Femur (tissue), 1 donor: ENCODE measurements at regions not wholly inside any gene's neighbourhood (a gene's known extent, or its start where the extent isn't known, plus 50 kb on each side); places are given as distances from the start of the nearest gene placed in this dataset.
"Not testable (repeated sequence)": the region's sequence is repeated elsewhere in the genome, so short reads cannot be mapped to it uniquely, and the experiment has no call there.

Source experiments
- DNase-seq: peaks from one replicate; pipeline ENCODE4 v3.0.0-alpha.2; 2017

- no peak for DNase-seq
Observed at GRCh38 chr2:236348976-236349375, 84.8 kb upstream of the ASB18 start.

DNA sequence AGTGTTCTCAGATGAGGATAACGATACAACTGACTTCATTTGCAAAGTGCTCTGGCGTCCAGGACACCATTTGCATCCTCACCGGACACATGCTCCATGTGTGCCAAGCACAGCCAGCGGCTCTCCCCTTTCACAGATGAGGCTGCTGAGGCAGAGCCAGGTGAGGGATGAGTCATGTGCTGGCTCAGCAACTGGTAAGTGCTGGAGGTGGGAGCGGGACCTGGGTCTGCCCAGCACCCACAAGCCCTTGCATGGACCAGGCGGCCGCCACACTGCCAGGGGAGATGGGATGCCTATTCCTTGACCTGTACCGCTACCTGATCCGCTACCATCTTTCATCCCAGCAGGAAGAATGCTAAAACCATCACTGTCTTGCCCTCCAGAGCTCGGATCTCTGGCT, 86.2 kb upstream of the ASB18 start:
- DNase-seq = no peak

DNA sequence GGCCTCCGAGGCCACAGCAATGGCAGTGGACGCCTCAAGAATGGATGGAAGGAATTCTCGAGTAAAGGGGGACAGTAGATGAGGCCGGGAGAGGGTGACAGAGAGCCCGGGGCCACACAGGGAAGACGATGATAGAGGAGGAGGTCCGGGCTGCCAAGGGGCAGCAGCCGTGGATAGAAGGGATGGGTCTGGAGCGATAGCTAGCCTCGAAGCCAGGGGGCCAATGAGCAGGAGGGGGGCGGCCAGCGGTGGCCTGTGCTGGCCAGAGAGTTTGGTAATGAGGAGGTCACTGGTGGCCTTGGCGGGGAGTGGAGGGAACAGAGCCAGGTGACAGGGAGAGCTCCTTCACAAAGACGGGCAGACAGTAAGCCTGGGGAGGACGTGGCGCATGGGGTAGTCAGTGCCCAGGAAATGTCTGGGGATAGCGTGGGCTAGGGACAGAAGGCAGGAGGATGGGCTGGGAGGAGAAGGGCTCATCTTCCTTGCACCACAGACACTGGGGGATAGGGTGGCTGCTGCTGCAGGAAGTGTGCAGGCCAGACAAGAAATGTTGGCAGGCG, 87.8 kb upstream of the ASB18 start:
- no peak for DNase-seq

DNA sequence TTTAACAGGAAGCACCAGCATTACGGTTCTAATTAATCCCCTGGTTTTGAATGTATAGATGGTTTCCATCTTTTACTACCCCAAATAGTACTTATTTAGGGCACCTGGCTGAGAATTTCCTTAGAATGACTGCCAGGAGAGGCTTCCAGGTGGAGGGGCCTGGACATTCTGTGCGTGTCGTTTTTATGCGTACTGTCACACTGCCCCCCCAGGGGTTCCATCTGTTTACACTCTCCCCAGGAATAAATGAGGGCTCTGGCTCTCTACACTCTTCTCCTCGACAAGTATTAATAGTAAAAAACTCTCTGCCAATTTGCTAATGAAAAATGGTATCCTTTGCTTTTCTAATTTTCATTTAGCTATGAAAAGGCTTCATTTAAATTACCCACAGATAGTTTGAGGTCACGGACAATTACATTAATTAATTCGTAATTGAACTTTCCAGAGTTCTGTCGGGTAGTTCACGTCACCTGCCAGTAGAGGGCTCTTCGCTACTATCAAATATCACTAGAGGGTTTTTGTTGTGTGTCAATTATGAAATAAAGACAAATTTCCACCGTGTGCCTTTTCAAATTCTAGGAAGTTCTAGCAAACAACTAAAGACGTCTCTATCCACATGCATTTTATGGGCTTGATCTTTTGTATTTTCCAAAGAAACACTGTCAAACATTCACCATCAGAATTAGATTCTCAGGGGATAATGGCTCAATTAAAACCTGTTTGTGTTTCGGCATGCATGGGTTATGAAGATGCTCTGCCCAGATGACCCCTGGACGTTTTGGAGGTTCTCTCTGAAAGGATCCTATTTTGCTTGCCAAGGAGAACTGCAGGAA, 88.8 kb upstream of the ASB18 start:
- DNase-seq = no peak

DNA sequence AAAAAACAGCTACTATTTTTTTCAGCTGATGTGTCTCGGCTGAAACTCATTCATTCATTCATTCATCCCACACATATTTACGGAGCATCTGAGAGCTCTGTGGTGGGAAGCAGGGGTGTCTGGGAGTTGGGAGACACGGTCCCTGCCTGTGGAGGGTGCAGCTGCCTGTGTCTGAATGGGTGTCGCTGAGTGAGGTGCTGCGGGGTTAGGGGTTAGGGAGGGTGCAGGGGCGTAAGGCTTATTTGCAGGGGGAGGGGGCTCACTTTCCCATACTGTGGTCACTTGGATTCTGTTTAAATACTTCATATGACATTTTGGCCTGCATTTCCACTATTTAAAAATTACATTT, 89.4 kb upstream of the ASB18 start:
- no peak for DNase-seq

GRCh38 chr2:236354056-236354940, 90.1 kb upstream of the ASB18 start:
- no peak for DNase-seq

DNA sequence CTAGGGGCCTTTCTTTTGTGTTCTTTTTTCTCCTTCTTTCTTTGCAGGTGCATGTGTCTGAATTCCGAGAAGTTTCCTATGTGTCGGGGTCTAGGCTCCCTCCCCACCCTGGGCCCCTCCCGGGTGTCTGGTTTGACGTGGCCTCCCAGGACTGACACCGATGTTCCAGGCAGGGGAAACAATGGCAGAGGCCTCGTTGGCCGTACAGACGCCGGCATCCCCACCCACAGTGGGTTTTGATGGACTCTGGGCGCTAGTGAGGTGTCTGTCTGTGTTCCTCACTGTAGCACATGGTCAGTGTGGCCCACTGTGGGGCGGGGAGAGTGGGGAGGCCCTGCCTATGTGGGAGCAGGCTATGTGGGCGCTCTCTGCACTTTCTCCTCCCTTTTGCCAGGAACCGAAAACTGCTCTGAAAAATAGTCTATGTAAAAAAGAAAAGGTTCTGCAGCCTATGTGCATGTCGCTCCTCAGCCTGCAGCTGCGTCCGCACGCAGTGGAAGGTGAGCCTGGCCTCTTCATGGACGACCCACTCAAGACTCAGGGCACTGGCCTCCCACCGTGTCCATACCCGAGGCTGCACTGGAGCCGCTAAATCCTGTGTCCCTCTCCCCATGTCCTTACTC, 90.9 kb upstream of the ASB18 start:
- DNase-seq = no peak

GRCh38 chr2:236355911-236356310, 91.7 kb upstream of the ASB18 start:
- DNase-seq = no peak

DNA sequence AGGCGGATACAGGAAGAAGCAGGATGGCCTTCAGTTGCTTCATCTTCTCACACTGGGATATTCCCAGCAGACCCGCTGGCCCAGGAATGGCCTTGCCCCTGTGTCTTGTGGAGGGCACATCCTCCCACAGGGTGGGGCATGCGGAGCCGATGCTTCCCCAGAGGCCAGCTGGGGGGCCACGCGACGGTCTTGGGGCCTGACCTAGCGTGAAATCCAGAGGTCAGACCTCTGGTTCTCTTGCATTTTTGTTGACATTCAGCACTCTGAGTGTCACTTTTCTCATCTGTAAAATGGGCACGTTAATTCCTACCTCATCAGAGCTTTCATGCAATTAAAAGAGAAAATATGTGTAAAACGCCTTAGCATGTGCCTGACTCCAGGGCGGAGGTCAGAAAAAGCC, 92.1 kb upstream of the ASB18 start:
- DNase-seq = not testable (repeated sequence)

DNA sequence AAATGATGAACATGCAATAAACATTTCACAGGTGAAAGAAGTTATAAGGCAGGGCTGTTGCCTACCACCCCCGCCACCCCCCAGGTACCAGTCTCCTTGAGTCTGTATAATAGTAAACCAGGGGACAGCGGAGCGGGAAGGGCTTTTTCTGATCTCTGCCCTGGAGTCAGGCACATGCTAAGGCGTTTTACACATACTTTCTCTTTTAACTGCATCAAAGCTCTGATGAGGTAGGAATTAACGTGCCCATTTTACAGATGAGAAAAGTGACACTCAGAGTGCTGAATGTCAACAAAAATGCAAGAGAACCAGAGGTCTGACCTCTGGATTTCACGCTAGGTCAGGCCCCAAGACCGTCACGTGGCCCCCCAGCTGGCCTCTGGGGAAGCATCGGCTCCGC, 94.3 kb upstream of the ASB18 start:
- DNase-seq = not testable (repeated sequence)

DNA sequence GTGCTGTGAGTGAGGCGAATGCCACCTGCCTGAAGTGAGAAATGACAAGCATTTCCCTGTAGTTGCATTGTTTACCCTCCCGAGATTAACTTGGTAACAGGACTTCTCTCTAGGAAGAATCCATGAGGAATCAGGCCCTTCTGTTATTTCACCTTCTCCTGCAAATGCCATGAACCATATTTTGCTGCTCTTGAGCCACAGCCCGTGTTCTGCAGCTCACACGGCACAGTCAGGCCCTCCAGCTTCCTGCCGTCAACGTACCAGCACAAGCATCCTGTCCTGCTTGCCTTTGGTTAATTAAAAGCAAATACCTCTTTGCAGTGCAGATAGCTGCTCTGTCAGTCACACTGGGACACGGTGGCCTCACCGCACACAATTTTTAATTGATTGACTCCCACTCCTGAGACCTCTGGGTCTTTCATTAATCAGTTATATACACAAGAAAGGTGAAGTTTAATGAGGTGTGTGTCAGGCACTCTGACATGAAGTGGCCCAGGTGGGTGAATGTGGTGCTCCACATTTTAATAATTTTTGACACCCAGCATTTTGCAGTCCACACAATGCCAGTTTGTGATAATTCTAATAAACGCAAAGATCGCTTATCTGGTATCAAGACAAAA, 95.3 kb upstream of the ASB18 start:
- no peak for DNase-seq

DNA sequence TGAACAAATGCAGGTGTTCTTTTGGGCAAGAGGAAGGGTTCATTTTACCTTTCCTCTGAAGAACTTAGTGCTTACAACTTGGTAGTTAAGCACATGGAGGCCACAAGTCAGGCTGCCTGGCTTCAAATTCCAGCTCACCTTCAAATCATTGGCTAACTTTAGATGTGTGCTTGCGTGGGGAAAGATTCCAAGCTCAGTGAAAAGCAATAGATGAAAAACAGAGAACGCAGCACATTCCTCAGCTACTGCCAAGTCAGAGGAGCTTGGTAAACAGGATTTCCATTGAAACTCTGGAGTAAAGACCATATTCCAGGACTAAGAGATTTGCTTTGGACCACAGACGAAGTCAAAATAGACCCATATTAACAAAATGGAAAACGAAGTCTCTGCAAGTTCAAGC, 96.3 kb upstream of the ASB18 start:
- DNase-seq = no peak

GRCh38 chr2:236363711-236364277, 99.6 kb upstream of the ASB18 start:
- no peak for DNase-seq

- DNase-seq = no peak
Observed at GRCh38 chr2:236365258-236366048, 101.2 kb upstream of the ASB18 start.

GRCh38 chr2:236366049-236366387, 101.8 kb upstream of the ASB18 start:
- DNase-seq = no peak

DNA sequence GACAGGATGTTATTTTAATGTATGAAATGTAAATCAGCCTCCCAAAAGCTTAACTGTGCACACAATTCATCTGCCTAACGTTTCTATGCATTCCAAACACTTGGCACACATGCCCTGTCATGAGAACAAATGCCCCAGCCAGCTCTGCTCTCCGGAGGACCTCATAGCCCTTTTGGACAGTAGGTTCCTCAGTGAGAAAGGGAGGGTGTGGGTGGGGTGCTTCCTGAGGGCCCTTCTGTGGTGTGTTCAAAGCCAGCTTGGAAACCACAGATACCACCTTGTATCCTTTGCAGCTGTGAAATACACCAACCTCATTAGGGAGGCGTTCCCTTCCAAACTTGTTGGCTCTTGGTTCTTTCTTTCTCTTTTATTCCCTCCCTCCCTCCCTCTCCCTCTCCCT, 102.2 kb upstream of the ASB18 start:
- no peak for DNase-seq

- no peak for DNase-seq
Observed at GRCh38 chr2:236367506-236368289, 103.5 kb upstream of the ASB18 start.

- DNase-seq = no peak
Observed at GRCh38 chr2:236369661-236370062, 105.5 kb upstream of the ASB18 start.

DNA sequence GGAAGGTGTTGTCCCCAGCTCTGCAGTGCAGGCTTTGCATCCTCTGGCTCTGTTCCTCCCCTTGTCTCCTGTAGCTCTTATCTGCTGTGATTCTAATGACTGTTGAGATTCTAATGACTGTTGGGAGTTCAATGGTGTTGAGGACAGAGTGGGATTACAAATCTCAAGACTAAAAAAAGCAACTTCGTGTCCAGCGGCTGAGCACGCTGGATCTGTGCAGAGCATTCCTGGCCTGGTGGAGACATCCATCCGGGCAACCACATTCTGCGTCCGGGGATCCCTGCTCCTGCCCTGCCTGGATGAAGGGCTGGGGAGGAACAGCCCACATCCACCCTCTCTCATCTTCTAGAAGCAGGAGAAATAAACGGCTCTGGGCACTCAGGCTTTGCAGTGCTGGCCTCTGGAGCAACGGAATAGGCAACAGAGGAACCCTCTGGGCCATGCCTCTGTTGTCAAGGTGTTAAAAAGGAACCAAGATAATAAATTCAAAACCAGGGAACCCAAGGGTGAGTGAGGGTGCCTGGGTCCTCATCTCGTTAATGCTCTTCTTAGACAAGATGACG, 106.7 kb upstream of the ASB18 start:
- no peak for DNase-seq

DNA sequence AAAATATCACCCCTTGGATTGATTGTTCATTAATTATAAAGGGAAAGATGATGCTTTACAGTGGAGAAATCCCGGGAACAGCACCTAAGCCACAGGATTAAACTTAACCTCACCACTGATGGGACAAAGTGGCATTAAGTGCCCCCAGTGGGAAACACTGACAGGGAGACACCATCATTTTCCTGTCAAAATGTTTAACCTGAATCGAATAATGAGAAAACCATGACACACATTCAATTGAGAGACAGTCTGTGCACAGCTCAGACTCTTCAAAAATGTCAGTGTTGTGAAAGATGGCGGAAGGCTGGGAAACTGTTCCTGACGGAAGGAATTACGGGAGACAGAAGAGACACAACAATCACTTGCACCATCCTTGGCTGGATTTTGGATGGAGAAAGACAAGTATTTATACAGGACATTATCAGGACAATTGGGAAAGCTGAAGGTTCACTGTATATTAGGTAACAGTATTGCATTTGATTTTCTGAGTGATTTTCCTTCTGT, 111.8 kb upstream of the ASB18 start:
- DNase-seq = no peak
